A549 (cell line): ENCODE measurements at regions not wholly inside any gene's neighbourhood (a gene's known extent, or its start where the extent isn't known, plus 50 kb on each side); places are given as distances from the start of the nearest gene placed in this dataset.
"Not testable (repeated sequence)": the region's sequence is repeated elsewhere in the genome, so short reads cannot be mapped to it uniquely, and the experiment has no call there.

ENCODE experiments used
- ATAC-seq, 2 experiments: fragments of 200-7000 bp in 1 of 2; fragments of >200 bp in 1 of 2; cut with Nextera tagmentation in 1 of 2; cut with Tn5 transposase in 1 of 2; 3 replicates each; pipeline versions ENCODE4 v1.8.0 to v1.9.1; 2018 to 2020; ENCODE audit warnings: mild to moderate bottlenecking in 1 of 2, moderate library complexity in 1 of 2
- CTCF ChIA-PET: fragments of 300-600 bp; sonication (Branson Sonifier 250); formaldehyde crosslinking; extraction: SDS; loops from one replicate; lab custom pipeline; 2021; ENCODE audit warnings: antibody characterized with exemption, inconsistent platforms; lab: Yijun Ruan, JAX
- POLR2A ChIA-PET: fragments of 350-600 bp; formaldehyde crosslinking; extraction: SDS; loops from one replicate; lab custom pipeline; 2021; ENCODE audit warnings: antibody characterized with exemption, inconsistent platforms; lab: Yijun Ruan, JAX
- DNase-seq, 2 experiments: peaks; one replicate each; pipeline versions ENCODE4 v3.0.0 to v3.0.0-alpha.2; 2011 to 2016; ENCODE audit warnings: low read depth in 1 of 2, low spot score in 1 of 2
- FAIRE-seq: peaks from 2 replicates; lab custom pipeline; 2011; peaks lifted over from hg19 to GRCh38; lab: Jason Lieb, UNC
- H3K27ac ChIP-seq, 2 experiments: fragments of >200 bp; sonication (Bioruptor Twin); formaldehyde crosslinking; 3 replicates each; pipeline ENCODE4 v1.5.1; 2016 to 2017
- H3K4me1 ChIP-seq: fragments of >200 bp; sonication (Bioruptor Twin); formaldehyde crosslinking; 3 replicates; pipeline ENCODE4 v1.6.1; 2016
- H3K4me2 ChIP-seq: fragments of >200 bp; sonication (Bioruptor Twin); formaldehyde crosslinking; 3 replicates; pipeline ENCODE4 v1.6.1; 2016
- H3K4me3 ChIP-seq: fragments of >200 bp; sonication (Bioruptor Twin); formaldehyde crosslinking; 3 replicates; pipeline ENCODE4 v1.5.1; 2016
- H3K9me3 ChIP-seq: fragments of >200 bp; sonication (Bioruptor Twin); formaldehyde crosslinking; 3 replicates; pipeline ENCODE4 v1.6.1; 2016
- CBX2 ChIP-seq: fragments of 200-600 bp; sonication (generic); IDR thresholded peaks from 2 replicates; pipeline ENCODE4 v1.6.1; 2016; ENCODE audit warnings: low read depth, mild to moderate bottlenecking, borderline replicate concordance
- CBX8 ChIP-seq: fragments of 200-600 bp; sonication (generic); IDR thresholded peaks from 2 replicates; pipeline ENCODE4 v1.6.1; 2016
- CEBPB ChIP-seq, 2 experiments: fragments of >200 bp in 1 of 2; sonication (Bioruptor Twin) in 1 of 2; formaldehyde crosslinking in 1 of 2; IDR thresholded peaks; 2 replicates each; pipeline ENCODE4 v1.6.1; 2012 to 2016
- CHD2 ChIP-seq: fragments of 150-350 bp; IDR thresholded peaks from 2 replicates; pipeline ENCODE4 v1.6.1; 2014; ENCODE audit warnings: low read length; ENCODE audit not compliant: partially characterized antibody
- CTCF ChIP-seq: fragments of >200 bp; sonication (Bioruptor Twin); formaldehyde crosslinking; IDR thresholded peaks from 3 replicates; pipeline ENCODE4 v1.5.1; 2016
- EHMT2 ChIP-seq: fragments of 200-600 bp; sonication (generic); IDR thresholded peaks from 2 replicates; pipeline ENCODE4 v1.6.1; 2016; ENCODE audit warnings: antibody characterized with exemption, low read depth, mild to moderate bottlenecking, moderate library complexity
- FOXS1 ChIP-seq: fragments of 250-450 bp; sonication (Bioruptor Pico); IDR thresholded peaks from 2 replicates; pipeline ENCODE4 v1.5.0; 2020; ENCODE audit warnings: mild to moderate bottlenecking, moderate library complexity
- GATA3 ChIP-seq: IDR thresholded peaks from 2 replicates; pipeline ENCODE4 v1.6.1; 2012; ENCODE audit warnings: borderline replicate concordance
- HES2 ChIP-seq: fragments of >200 bp; sonication (Bioruptor Twin); formaldehyde crosslinking; IDR thresholded peaks from 2 replicates; pipeline ENCODE4 v1.6.1; 2016
- HOXB5 ChIP-seq: fragments of 250-450 bp; sonication (Bioruptor Pico); IDR thresholded peaks from 2 replicates; pipeline ENCODE4 v1.5.0; 2020; ENCODE audit warnings: mild to moderate bottlenecking, moderate library complexity
- JUN ChIP-seq, 2 experiments: fragments of >200 bp; sonication (Bioruptor Twin); formaldehyde crosslinking; IDR thresholded peaks; 2 replicates in 1 of 2; 3 replicates in 1 of 2; pipeline ENCODE4 v1.6.1; 2016 to 2017
- KDM1A ChIP-seq: fragments of 200-600 bp; sonication (generic); IDR thresholded peaks from 2 replicates; pipeline ENCODE4 v1.6.1; 2016; ENCODE audit warnings: low read depth, mild to moderate bottlenecking
- MAFK ChIP-seq: fragments of 450-650 bp; IDR thresholded peaks from 2 replicates; pipeline ENCODE4 v1.6.1; 2014; ENCODE audit not compliant: partially characterized antibody
- MAZ ChIP-seq: fragments of 150-350 bp; IDR thresholded peaks from 2 replicates; pipeline ENCODE4 v1.6.1; 2014; ENCODE audit warnings: antibody characterized with exemption, low read depth, low read length, borderline replicate concordance
- NPAS2 ChIP-seq: fragments of 250-450 bp; sonication (Bioruptor Pico); IDR thresholded peaks from 2 replicates; pipeline ENCODE4 v1.8.0; 2022; ENCODE audit warnings: mild to moderate bottlenecking, moderate library complexity, borderline replicate concordance
- POLR2A ChIP-seq: IDR thresholded peaks from 2 replicates; pipeline ENCODE4 v1.6.1; 2012; ENCODE audit warnings: mild to moderate bottlenecking, low read length
- RFX5 ChIP-seq: fragments of 450-650 bp; IDR thresholded peaks from 2 replicates; pipeline ENCODE4 v1.7.1; 2014; ENCODE audit warnings: antibody characterized with exemption, mild to moderate bottlenecking, moderate library complexity
- RNF2 ChIP-seq: fragments of 200-600 bp; sonication (generic); IDR thresholded peaks from 2 replicates; pipeline ENCODE4 v1.6.1; 2016; ENCODE audit warnings: low read depth, mild to moderate bottlenecking, antibody characterized with exemption, moderate library complexity, borderline replicate concordance
- SREBF2 ChIP-seq: fragments of 450-650 bp; IDR thresholded peaks from 2 replicates; pipeline ENCODE4 v1.6.1; 2014; ENCODE audit warnings: mild to moderate bottlenecking, moderate library complexity
- USF2 ChIP-seq: fragments of 450-650 bp; IDR thresholded peaks from 2 replicates; pipeline ENCODE4 v1.6.1; 2014; ENCODE audit warnings: antibody characterized with exemption
- WGBS: methylation state at CpG from one replicate; pipeline ENCODE4 v1.1.6; 2017; ENCODE audit errors: missing lambda C conversion rate; 5-methylcytosine and 5-hydroxymethylcytosine counted together

- no peak for DNase-seq
- Histone ChIP-seq H3K4me2 (no peak overlapping the region), H3K4me1 (no peaks in the 10 kb centered on the region), H3K27ac (no peak overlapping the region), H3K9me3 (no peaks in the 10 kb centered on the region), H3K4me3 (no peak overlapping the region)
- no peak for FAIRE-seq
- TF ChIP-seq MAZ (no peak), KDM1A (no peak), HOXB5 (CRISPR knock-in tag) (no peak), MAFK (no peak)
- ATAC-seq = no peak
- WGBS = 5% methylated on average over 2 of the region's 2 CpGs
- ChIA-PET POLR2A (no interaction called here), CTCF (no interaction called here)
Measured at GRCh38 chr21:28568692-28569091, 424.0 kb downstream of the LTN1 start.

- H3K9me3 ChIP-seq, DNase-seq, FAIRE-seq, POLR2A ChIA-PET, H3K4me3 ChIP-seq, ATAC-seq, H3K4me1 ChIP-seq, H3K27ac ChIP-seq, H3K4me2 ChIP-seq, CTCF ChIA-PET: not testable (repeated sequence)
- WGBS = no CpG with 5 or more reads among the region's 18 CpGs
Measured at GRCh38 chr21:28563933-28564332, 428.7 kb downstream of the LTN1 start.

GRCh38 chr21:28561772-28562171 is 430.9 kb downstream of the LTN1 start:
- Histone ChIP-seq H3K9me3 (no peaks in the 10 kb centered on the region), H3K27ac (no peak overlapping the region), H3K4me1 (no peaks in the 10 kb centered on the region), H3K4me2 (no peak overlapping the region), H3K4me3 (no peak overlapping the region)
- TF ChIP-seq HES2 (no peak), FOXS1 (CRISPR knock-in tag) (no peak), USF2 (no peak), NPAS2 (CRISPR knock-in tag) (no peak), POLR2A (no peak), CEBPB (IDR thresholded peaks at IDR 0.05) (no peak), CBX8 (no peak), CHD2 (no peak), RFX5 (no peak), CTCF (no peak), GATA3 (no peak), EHMT2 (no peak), JUN (IDR thresholded peaks at IDR 0.05) (no peak), SREBF2 (no peak), CBX2 (no peak), RNF2 (no peak)
- ChIA-PET CTCF (no interaction called here), POLR2A (no interaction called here)
- FAIRE-seq (no peak), DNase-seq (no peak), ATAC-seq (no peak)
